ENCODE measurements at regions not wholly inside any gene's neighbourhood (a gene's known extent, or its start where the extent isn't known, plus 50 kb on each side); places are given as distances from the start of the nearest gene placed in this dataset.
A peak's percentile ranks its signal among the peaks of the same experiment; 100 is the strongest.

- no peak for DNase-seq (ENCODE audit: low read depth)
These were observed 243.4 kb upstream of the KCNG1 start for GRCh38 chr20:51266353-51266752.

GRCh38 chr20:51265361-51265760 lies 242.5 kb upstream of the KCNG1 start:
- no peak for DNase-seq (ENCODE audit: low read depth)

- DNase-seq (ENCODE audit: low read depth) = no peak
These were observed 239.3 kb upstream of the KCNG1 start for GRCh38 chr20:51262240-51262639.

GRCh38 chr20:51259455-51259854 lies 236.5 kb upstream of the KCNG1 start:
- DNase-seq (ENCODE audit: low read depth) = no peak

- DNase-seq (ENCODE audit: low read depth) = no peak
These were observed 235.8 kb upstream of the KCNG1 start for GRCh38 chr20:51258582-51259165.

- DNase-seq (ENCODE audit: low read depth) = no peak
These were observed 232.5 kb upstream of the KCNG1 start for GRCh38 chr20:51255417-51255816.

- DNase-seq (ENCODE audit: low read depth) = no peak
These were observed 230.4 kb upstream of the KCNG1 start for GRCh38 chr20:51253280-51253679.

- no peak for DNase-seq (ENCODE audit: low read depth)
These were observed 226.9 kb upstream of the KCNG1 start for GRCh38 chr20:51249781-51250180.

- no peak for DNase-seq (ENCODE audit: low read depth)
These were observed 226.3 kb upstream of the KCNG1 start for GRCh38 chr20:51249215-51249614.

GRCh38 chr20:51244466-51244865 lies 221.6 kb upstream of the KCNG1 start:
- DNase-seq (ENCODE audit: low read depth) = no peak

GRCh38 chr20:51238675-51239305 lies 215.9 kb upstream of the KCNG1 start:
- no peak for DNase-seq (ENCODE audit: low read depth)

- no peak for DNase-seq (ENCODE audit: low read depth)
These were observed 214.9 kb upstream of the KCNG1 start for GRCh38 chr20:51237791-51238190.

- no peak for DNase-seq (ENCODE audit: low read depth)
These were observed 214.4 kb upstream of the KCNG1 start for GRCh38 chr20:51237278-51237677.

GRCh38 chr20:51236421-51236820 lies 213.5 kb upstream of the KCNG1 start:
- DNase-seq (ENCODE audit: low read depth) = no peak

GRCh38 chr20:51233345-51233744 lies 210.4 kb upstream of the KCNG1 start:
- DNase-seq (ENCODE audit: low read depth) = no peak

- DNase-seq (ENCODE audit: low read depth) = no peak
These were observed 207.8 kb upstream of the KCNG1 start for GRCh38 chr20:51230727-51231126.

GRCh38 chr20:51228763-51229162 lies 205.9 kb upstream of the KCNG1 start:
- no peak for DNase-seq (ENCODE audit: low read depth)

- no peak for DNase-seq (ENCODE audit: low read depth)
These were observed 204.8 kb upstream of the KCNG1 start for GRCh38 chr20:51227744-51228143.

- DNase-seq (ENCODE audit: low read depth) = no peak
These were observed 200.3 kb upstream of the KCNG1 start for GRCh38 chr20:51223183-51223720.

GRCh38 chr20:51221791-51222408 lies 199.0 kb upstream of the KCNG1 start:
- DNase-seq (ENCODE audit: low read depth) = no peak

GRCh38 chr20:51221103-51221502 lies 198.2 kb upstream of the KCNG1 start:
- DNase-seq (ENCODE audit: low read depth) = no peak

GRCh38 chr20:51220293-51220706 lies 197.4 kb upstream of the KCNG1 start:
- DNase-seq (ENCODE audit: low read depth) = peak; percentile 53

GRCh38 chr20:51219544-51219943 lies 196.6 kb upstream of the KCNG1 start:
- DNase-seq (ENCODE audit: low read depth) = no peak
